Peyer's patch (tissue), 4 donors: ENCODE measurements at regions not wholly inside any gene's neighbourhood (a gene's known extent, or its start where the extent isn't known, plus 50 kb on each side); places are given as distances from the start of the nearest gene placed in this dataset.

Experiments used
- CTCF ChIP-seq, 6 experiments: fragments of 450-650 bp in 4 of 6; fragments of 200-600 bp in 2 of 6; sonication (generic) in 1 of 6; IDR thresholded peaks; one replicate each; pipeline ENCODE4 v1.5.1; 2017 to 2019; ENCODE audit warnings: antibody characterized with exemption in 6 of 6, mild to moderate bottlenecking in 3 of 6, moderate library complexity in 1 of 6
- POLR2A ChIP-seq, 2 donors: fragments of 450-650 bp; IDR thresholded peaks; one replicate each; pipeline ENCODE4 v1.5.1; 2017; ENCODE audit warnings: antibody characterized with exemption in 2 of 2, mild to moderate bottlenecking in 2 of 2, moderate library complexity in 2 of 2

- TF ChIP-seq CTCF (IDR thresholded peaks at IDR 0.05): no peak
- TF ChIP-seq POLR2A (IDR thresholded peaks at IDR 0.05): no peak
Measured at GRCh38 chr6:111976139-111976538, 77.8 kb upstream of the CCN6 start.
